OCI-LY7 (cell line): ENCODE measurements at regions not wholly inside any gene's neighbourhood (a gene's known extent, or its start where the extent isn't known, plus 50 kb on each side); places are given as distances from the start of the nearest gene placed in this dataset.

ENCODE experiments used
- BruUV-seq: library from RNA; stranded (reverse); fragments of 400-500 nt; replicated peaks from 2 replicates; lab custom pipeline; 2021; lab: Mats Ljungman, UMichigan
- CTCF ChIA-PET: fragments of 300-600 bp; sonication (Branson Sonifier 250); formaldehyde crosslinking; loops from one replicate; lab custom pipeline; 2022; ENCODE audit warnings: antibody characterized with exemption; ENCODE audit not compliant: unreplicated experiment; lab: Charles Lee
- POLR2A ChIA-PET: fragments of 300-600 bp; sonication (Branson Sonifier 250); formaldehyde crosslinking; loops from one replicate; lab custom pipeline; 2022; ENCODE audit warnings: antibody characterized with exemption; lab: Charles Lee
- DNase-seq: peaks from one replicate; pipeline ENCODE4 v3.0.0-alpha.2; 2015; ENCODE audit warnings: low spot score
- H2AFZ ChIP-seq: fragments of 200-600 bp; sonication (generic), shearing (Covaris generic); 2 replicates; pipeline ENCODE4 v1.6.1; 2014; ENCODE audit warnings: mild to moderate bottlenecking, antibody characterized with exemption, low read length, moderate library complexity
- H3K27ac ChIP-seq: fragments of 200-600 bp; sonication (generic); 2 replicates; pipeline ENCODE4 v1.5.1; 2014; ENCODE audit warnings: mixed run types, low read depth, mild to moderate bottlenecking, moderate library complexity, low read length, inconsistent platforms; ENCODE audit not compliant: poor library complexity, severe bottlenecking
- H3K36me3 ChIP-seq: fragments of 200-600 bp; sonication (generic); 2 replicates; pipeline ENCODE4 v1.6.1; 2014; ENCODE audit warnings: mild to moderate bottlenecking, antibody characterized with exemption, low read length, moderate library complexity, mixed read lengths; ENCODE audit not compliant: insufficient read depth
- H3K4me1 ChIP-seq: fragments of 200-600 bp; sonication (generic); 2 replicates; pipeline ENCODE4 v1.5.1; 2014; ENCODE audit warnings: mild to moderate bottlenecking, low read length; ENCODE audit not compliant: insufficient read depth, poor library complexity, severe bottlenecking
- H3K4me2 ChIP-seq: fragments of 200-600 bp; sonication (generic); 2 replicates; pipeline ENCODE4 v1.6.1; 2014; ENCODE audit warnings: mild to moderate bottlenecking, low read length
- H3K4me3 ChIP-seq: fragments of 200-600 bp; sonication (generic); 2 replicates; pipeline ENCODE4 v1.5.1; 2014; ENCODE audit warnings: mild to moderate bottlenecking, low read depth, low read length; ENCODE audit not compliant: poor library complexity, severe bottlenecking
- H3K79me2 ChIP-seq: fragments of 200-600 bp; sonication (generic); 2 replicates; pipeline ENCODE4 v1.6.1; 2016; ENCODE audit warnings: low read depth, mild to moderate bottlenecking, low read length, moderate library complexity, mixed read lengths; ENCODE audit not compliant: insufficient read depth
- H3K9me2 ChIP-seq: fragments of 200-600 bp; sonication (generic); 2 replicates; pipeline ENCODE4 v1.6.1; 2016; ENCODE audit warnings: mild to moderate bottlenecking, low read length, mixed read lengths; ENCODE audit not compliant: insufficient read depth
- H3K9me3 ChIP-seq: fragments of 200-600 bp; sonication (generic); 2 replicates; pipeline ENCODE4 v1.6.1; 2014; ENCODE audit warnings: mild to moderate bottlenecking, mixed run types, low read length, mixed read lengths
- H4K20me1 ChIP-seq: fragments of 200-600 bp; sonication (generic); 2 replicates; pipeline ENCODE4 v1.6.1; 2014; ENCODE audit warnings: mild to moderate bottlenecking, antibody characterized with exemption, low read length, moderate library complexity, mixed read lengths; ENCODE audit not compliant: insufficient read depth
- CTCF ChIP-seq: fragments of 200-600 bp; sonication (generic); conservative IDR thresholded peaks from 2 replicates; pipeline ENCODE4 v1.5.1; 2014; ENCODE audit warnings: mild to moderate bottlenecking, antibody characterized with exemption, low read length, moderate library complexity, mixed read lengths
- EZH2phosphoT487 ChIP-seq: fragments of 200-600 bp; sonication (generic); IDR thresholded peaks from 2 replicates; pipeline ENCODE4 v1.6.1; 2018; ENCODE audit warnings: low read depth, borderline replicate concordance, mild to moderate bottlenecking, mixed run types, antibody characterized with exemption, low read length, moderate library complexity, mixed read lengths
- intact Hi-C: fragments of 100-400 bp; cut with micrococcal nuclease; formaldehyde crosslinking; loops from one replicate; pipeline ENCODE4 v1.10.0; 2022; ENCODE audit not compliant: unreplicated experiment

- Histone ChIP-seq H4K20me1 (no peaks in the 10 kb centered on the region), H3K79me2 (no peaks in the 10 kb centered on the region), H3K4me3 (no peak overlapping the region), H3K9me2 (no peaks in the 10 kb centered on the region), H3K4me1 (peaks cover 6% of the 10 kb centered on the region), H3K9me3 (no peaks in the 10 kb centered on the region), H2AFZ (no peak overlapping the region), H3K27ac (no peak overlapping the region), H3K36me3 (no peaks in the 10 kb centered on the region), H3K4me2 (no peak overlapping the region)
- BruUV-seq = no TSS peak
- TF ChIP-seq CTCF (no peak), EZH2phosphoT487 (no peak)
- ChIA-PET POLR2A (interaction anchor here (0.6 to 1.0 kb wide), 3 partner anchors 13 to 888 kb away, joined by 3 to 8 read pairs (median 4); no protein-coding TSS in a partner anchor), CTCF (no interaction called here)
- no peak for DNase-seq
- intact Hi-C loops = no loop called here
These were observed 51.9 kb upstream of the LRRK2 start for GRCh38 chr12:40172879-40173278.

- Histone ChIP-seq H3K36me3 (no peaks in the 10 kb centered on the region), H4K20me1 (no peaks in the 10 kb centered on the region), H3K27ac (no peak overlapping the region), H3K4me3 (no peak overlapping the region), H2AFZ (no peak overlapping the region), H3K9me2 (no peaks in the 10 kb centered on the region), H3K4me2 (no peak overlapping the region), H3K79me2 (no peaks in the 10 kb centered on the region), H3K9me3 (no peaks in the 10 kb centered on the region), H3K4me1 (peaks cover 6% of the 10 kb centered on the region)
- intact Hi-C loops = no loop called here
- DNase-seq = no peak
- ChIA-PET POLR2A (interaction anchor here (0.7 to 1.6 kb wide), 2 partner anchors 14 to 176 kb away, joined by 4 read pairs; no protein-coding TSS in a partner anchor), CTCF (no interaction called here)
- no peak for TF ChIP-seq CTCF
- no TSS peak for BruUV-seq
These were observed 53.3 kb upstream of the LRRK2 start for GRCh38 chr12:40171501-40171900.

DNA sequence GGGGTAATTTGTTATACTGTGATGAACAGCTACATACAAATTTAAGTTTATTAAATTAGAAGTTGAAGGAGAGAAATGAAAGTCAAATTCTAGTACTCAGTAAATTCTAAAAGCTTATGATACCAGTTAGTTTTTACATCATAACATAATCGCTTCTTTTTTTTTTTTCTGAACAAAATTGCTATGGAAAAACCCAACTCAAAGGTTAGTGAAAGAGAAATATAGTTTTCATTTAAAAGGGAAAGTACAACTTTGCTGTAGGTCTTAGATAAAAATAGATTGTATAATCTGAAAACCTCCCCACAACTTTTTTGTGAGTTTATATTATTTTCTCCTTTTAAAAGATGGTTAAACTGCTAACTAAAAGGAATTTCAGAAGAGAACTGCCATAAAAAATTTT lies 53.7 kb upstream of the LRRK2 start:
- Histone ChIP-seq H3K9me2 (no peaks in the 10 kb centered on the region), H2AFZ (peak overlapping the region; percentile 53; the same call in 1 of the 2 replicates), H3K9me3 (0 out of 2 replicates have a peak, but pooled peaks cover 4% of the 10 kb centered on the region), H3K4me1 (peaks cover 6% of the 10 kb centered on the region), H3K27ac (no peak overlapping the region), H3K79me2 (no peaks in the 10 kb centered on the region), H3K36me3 (no peaks in the 10 kb centered on the region), H3K4me3 (no peak overlapping the region), H3K4me2 (no peak overlapping the region), H4K20me1 (no peaks in the 10 kb centered on the region)
- BruUV-seq = no TSS peak
- CTCF ChIA-PET = no interaction called here
- intact Hi-C loops = no loop called here
- POLR2A ChIA-PET = interaction anchor here (0.6 to 1.6 kb wide), 3 partner anchors 13 to 239 kb away, joined by 3 to 5 read pairs (median 4); no protein-coding TSS in a partner anchor
- no peak for DNase-seq
- TF ChIP-seq EZH2phosphoT487 = no peak
- TF ChIP-seq CTCF = no peak
